ENCODE measurements at regions not wholly inside any gene's neighbourhood (a gene's known extent, or its start where the extent isn't known, plus 50 kb on each side); places are given as distances from the start of the nearest gene placed in this dataset.

DNA sequence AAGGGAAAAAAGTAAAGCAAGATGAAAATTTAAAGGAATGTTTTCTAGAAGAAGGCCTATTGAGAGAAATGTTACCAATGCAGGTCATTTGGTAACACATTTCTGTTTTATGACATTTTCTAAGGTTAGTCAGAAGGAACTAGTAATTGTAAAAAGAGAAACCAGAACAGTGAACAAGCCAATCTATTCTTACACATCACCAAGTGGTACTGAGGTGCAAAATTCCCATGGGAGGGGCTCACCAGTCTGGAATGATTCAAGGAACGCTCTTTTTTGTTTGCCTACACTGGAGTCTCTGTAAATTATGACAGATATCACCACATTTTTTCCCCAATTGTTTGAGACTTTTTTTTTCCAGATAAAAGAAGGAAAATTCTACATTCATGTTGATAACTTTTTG is 404.7 kb upstream of the CNKSR2 start:
- H3K27me3 Mint-ChIP-seq (ENCODE audit: insufficient read depth, unreplicated experiment), result no peaks in the 10 kb centered on the region
- ChIA-PET POLR2A (no interaction called here), CTCF (no interaction called here)
- TF ChIP-seq, protein P1, sequence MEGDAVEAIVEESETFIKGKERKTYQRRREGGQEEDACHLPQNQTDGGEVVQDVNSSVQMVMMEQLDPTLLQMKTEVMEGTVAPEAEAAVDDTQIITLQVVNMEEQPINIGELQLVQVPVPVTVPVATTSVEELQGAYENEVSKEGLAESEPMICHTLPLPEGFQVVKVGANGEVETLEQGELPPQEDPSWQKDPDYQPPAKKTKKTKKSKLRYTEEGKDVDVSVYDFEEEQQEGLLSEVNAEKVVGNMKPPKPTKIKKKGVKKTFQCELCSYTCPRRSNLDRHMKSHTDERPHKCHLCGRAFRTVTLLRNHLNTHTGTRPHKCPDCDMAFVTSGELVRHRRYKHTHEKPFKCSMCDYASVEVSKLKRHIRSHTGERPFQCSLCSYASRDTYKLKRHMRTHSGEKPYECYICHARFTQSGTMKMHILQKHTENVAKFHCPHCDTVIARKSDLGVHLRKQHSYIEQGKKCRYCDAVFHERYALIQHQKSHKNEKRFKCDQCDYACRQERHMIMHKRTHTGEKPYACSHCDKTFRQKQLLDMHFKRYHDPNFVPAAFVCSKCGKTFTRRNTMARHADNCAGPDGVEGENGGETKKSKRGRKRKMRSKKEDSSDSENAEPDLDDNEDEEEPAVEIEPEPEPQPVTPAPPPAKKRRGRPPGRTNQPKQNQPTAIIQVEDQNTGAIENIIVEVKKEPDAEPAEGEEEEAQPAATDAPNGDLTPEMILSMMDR (IDR thresholded peaks at IDR 0.05; ENCODE audit: insufficient read depth in 1 of 2, low read depth in 1 of 2, low read length in 1 of 2, severe bottlenecking in 1 of 2, unreplicated experiment in 1 of 2), result no peak
- no peaks in the 10 kb centered on the region for H3K9me3 Mint-ChIP-seq (ENCODE audit: unreplicated experiment)
- H3K27me3 ChIP-seq (replicated peaks; ENCODE audit: control insufficient read depth, insufficient read depth, low read length), result no peaks in the 10 kb centered on the region
- H3K4me1 Mint-ChIP-seq (ENCODE audit: low read depth, unreplicated experiment), result peaks cover 6% of the 10 kb centered on the region
- no TSS peak for BruUV-seq (replicated peaks)
- no peak overlapping the region for H3K4me3 ChIP-seq (ENCODE audit: low read depth, low read length)
- no peak overlapping the region for H3K4me3 Mint-ChIP-seq (ENCODE audit: unreplicated experiment)
- no peak overlapping the region for H3K27ac Mint-ChIP-seq (ENCODE audit: unreplicated experiment)
- intact Hi-C loops (cut with micrococcal nuclease; ENCODE audit: unreplicated experiment), result loop anchor here (5.0 kb wide), 2 partner anchors 138 to 437 kb away; no protein-coding TSS in a partner anchor
- DNase-seq, result no peak
- H3K36me3 ChIP-seq (ENCODE audit: control insufficient read depth, insufficient read depth, low read length), result no peaks in the 10 kb centered on the region
- peaks cover 15% of the 10 kb centered on the region for H3K4me1 ChIP-seq
- no peaks in the 10 kb centered on the region for H3K9me3 ChIP-seq
- H3K36me3 Mint-ChIP-seq (ENCODE audit: insufficient read depth, unreplicated experiment), result peaks cover 5% of the 10 kb centered on the region

- H3K9me3 ChIP-seq, result no peaks in the 10 kb centered on the region
- Mint-ChIP-seq H3K4me1 (ENCODE audit: low read depth, unreplicated experiment) (peaks cover 6% of the 10 kb centered on the region), H3K4me3 (ENCODE audit: unreplicated experiment) (no peak overlapping the region), H3K36me3 (ENCODE audit: insufficient read depth, unreplicated experiment) (peaks cover 5% of the 10 kb centered on the region), H3K27me3 (ENCODE audit: insufficient read depth, unreplicated experiment) (no peaks in the 10 kb centered on the region), H3K9me3 (ENCODE audit: unreplicated experiment) (peaks cover 2% of the 10 kb centered on the region), H3K27ac (ENCODE audit: unreplicated experiment) (no peak overlapping the region)
- ChIA-PET CTCF (no interaction called here), POLR2A (no interaction called here)
- intact Hi-C loops (cut with micrococcal nuclease; ENCODE audit: unreplicated experiment), result loop anchor here (5.0 kb wide), 2 partner anchors 138 to 437 kb away; no protein-coding TSS in a partner anchor
- TF ChIP-seq, protein P1 (IDR thresholded peaks at IDR 0.05; ENCODE audit: insufficient read depth in 1 of 2, low read depth in 1 of 2, low read length in 1 of 2, severe bottlenecking in 1 of 2, unreplicated experiment in 1 of 2), result no peak
- no peak for DNase-seq
- no peaks in the 10 kb centered on the region for H3K27me3 ChIP-seq (replicated peaks; ENCODE audit: control insufficient read depth, insufficient read depth, low read length)
- H3K4me1 ChIP-seq, result peaks cover 15% of the 10 kb centered on the region
- no peak overlapping the region for H3K4me3 ChIP-seq (ENCODE audit: low read depth, low read length)
- no TSS peak for BruUV-seq (replicated peaks)
- H3K36me3 ChIP-seq (ENCODE audit: control insufficient read depth, insufficient read depth, low read length), result no peaks in the 10 kb centered on the region
These were observed 405.2 kb upstream of the CNKSR2 start for GRCh38 chrX:20968996-20969395.

DNA sequence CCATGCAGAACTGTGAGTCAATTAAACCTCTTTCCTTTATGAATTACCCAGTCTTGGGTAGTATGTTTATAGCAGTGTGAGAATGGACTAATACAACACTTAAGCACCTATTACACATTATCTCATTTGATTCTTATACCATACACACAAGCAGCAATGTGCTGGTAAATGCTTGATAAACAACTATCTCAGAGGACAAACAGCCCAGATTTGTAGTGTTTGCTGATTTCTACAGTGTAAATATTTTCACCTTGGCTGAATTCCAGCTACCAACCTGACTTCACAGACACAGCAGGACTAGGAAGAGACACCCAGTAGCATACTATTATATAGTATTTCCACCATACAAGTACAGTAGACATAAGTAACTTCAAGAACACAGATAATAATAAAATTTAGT is 406.5 kb upstream of the CNKSR2 start:
- H3K4me1 ChIP-seq, result peaks cover 15% of the 10 kb centered on the region
- no TSS peak for BruUV-seq (replicated peaks)
- no peaks in the 10 kb centered on the region for H3K27me3 ChIP-seq (replicated peaks; ENCODE audit: control insufficient read depth, insufficient read depth, low read length)
- TF ChIP-seq, protein P1 (IDR thresholded peaks at IDR 0.05; ENCODE audit: insufficient read depth in 1 of 2, low read depth in 1 of 2, low read length in 1 of 2, severe bottlenecking in 1 of 2, unreplicated experiment in 1 of 2), result no peak
- ChIA-PET CTCF (no interaction called here), POLR2A (no interaction called here)
- Mint-ChIP-seq H3K4me3 (ENCODE audit: unreplicated experiment) (no peak overlapping the region), H3K36me3 (ENCODE audit: insufficient read depth, unreplicated experiment) (peaks cover 5% of the 10 kb centered on the region), H3K27ac (ENCODE audit: unreplicated experiment) (no peak overlapping the region), H3K4me1 (ENCODE audit: low read depth, unreplicated experiment) (peaks cover 6% of the 10 kb centered on the region), H3K27me3 (ENCODE audit: insufficient read depth, unreplicated experiment) (no peaks in the 10 kb centered on the region), H3K9me3 (ENCODE audit: unreplicated experiment) (peaks cover 14% of the 10 kb centered on the region)
- no peak overlapping the region for H3K4me3 ChIP-seq (ENCODE audit: low read depth, low read length)
- H3K36me3 ChIP-seq (ENCODE audit: control insufficient read depth, insufficient read depth, low read length), result no peaks in the 10 kb centered on the region
- DNase-seq, result no peak
- no peaks in the 10 kb centered on the region for H3K9me3 ChIP-seq
- intact Hi-C loops (cut with micrococcal nuclease; ENCODE audit: unreplicated experiment), result loop anchor here (5.0 kb wide), 2 partner anchors 140 to 435 kb away; no protein-coding TSS in a partner anchor
